GM23248 (cell line): ENCODE measurements at regions not wholly inside any gene's neighbourhood (a gene's known extent, or its start where the extent isn't known, plus 50 kb on each side); places are given as distances from the start of the nearest gene placed in this dataset.

Source experiments
- EZH2 ChIP-seq: fragments of 200-600 bp; sonication (generic); IDR thresholded peaks from 2 replicates; pipeline ENCODE4 v1.6.1; 2018; ENCODE audit warnings: antibody characterized with exemption, mild to moderate bottlenecking; ENCODE audit not compliant: insufficient read depth, poor library complexity, severe bottlenecking
- EZH2phosphoT487 ChIP-seq: fragments of 200-600 bp; sonication (generic); IDR thresholded peaks from 2 replicates; pipeline ENCODE4 v1.6.1; 2018; ENCODE audit warnings: antibody characterized with exemption, moderate library complexity, mild to moderate bottlenecking, low read depth; ENCODE audit not compliant: insufficient read depth

- TF ChIP-seq EZH2 (no peak), EZH2phosphoT487 (no peak)
Observed at GRCh38 chr11:128326791-128327190, 260.6 kb downstream of the ETS1 start.
